ENCODE measurements at regions not wholly inside any gene's neighbourhood (a gene's known extent, or its start where the extent isn't known, plus 50 kb on each side); places are given as distances from the start of the nearest gene placed in this dataset.

GRCh38 chr13:87089391-87089790 is 581.8 kb upstream of the SLITRK5 start:
- no peak overlapping the region for H3K27ac ChIP-seq (ENCODE audit: extremely low read length, insufficient read depth, low read length)
- H3K4me2 ChIP-seq (ENCODE audit: low read depth, low read length) = no peak overlapping the region
- no TSS peak for BruUV-seq (replicated peaks)
- in situ Hi-C loops (cut with HindIII; ENCODE audit: extremely low pct_ligation_motif_present, low pct_unique_long_range_greater_than_20kb) = no loop called here
- TF ChIP-seq ZNF572 (CRISPR knock-in tag; IDR thresholded peaks at IDR 0.05) (no peak), ZNF687 (CRISPR knock-in tag; IDR thresholded peaks at IDR 0.05) (no peak), HMG20B (CRISPR knock-in tag; conservative IDR thresholded peaks at IDR 0.05) (no peak)
- TF ChIP-seq, protein P1, sequence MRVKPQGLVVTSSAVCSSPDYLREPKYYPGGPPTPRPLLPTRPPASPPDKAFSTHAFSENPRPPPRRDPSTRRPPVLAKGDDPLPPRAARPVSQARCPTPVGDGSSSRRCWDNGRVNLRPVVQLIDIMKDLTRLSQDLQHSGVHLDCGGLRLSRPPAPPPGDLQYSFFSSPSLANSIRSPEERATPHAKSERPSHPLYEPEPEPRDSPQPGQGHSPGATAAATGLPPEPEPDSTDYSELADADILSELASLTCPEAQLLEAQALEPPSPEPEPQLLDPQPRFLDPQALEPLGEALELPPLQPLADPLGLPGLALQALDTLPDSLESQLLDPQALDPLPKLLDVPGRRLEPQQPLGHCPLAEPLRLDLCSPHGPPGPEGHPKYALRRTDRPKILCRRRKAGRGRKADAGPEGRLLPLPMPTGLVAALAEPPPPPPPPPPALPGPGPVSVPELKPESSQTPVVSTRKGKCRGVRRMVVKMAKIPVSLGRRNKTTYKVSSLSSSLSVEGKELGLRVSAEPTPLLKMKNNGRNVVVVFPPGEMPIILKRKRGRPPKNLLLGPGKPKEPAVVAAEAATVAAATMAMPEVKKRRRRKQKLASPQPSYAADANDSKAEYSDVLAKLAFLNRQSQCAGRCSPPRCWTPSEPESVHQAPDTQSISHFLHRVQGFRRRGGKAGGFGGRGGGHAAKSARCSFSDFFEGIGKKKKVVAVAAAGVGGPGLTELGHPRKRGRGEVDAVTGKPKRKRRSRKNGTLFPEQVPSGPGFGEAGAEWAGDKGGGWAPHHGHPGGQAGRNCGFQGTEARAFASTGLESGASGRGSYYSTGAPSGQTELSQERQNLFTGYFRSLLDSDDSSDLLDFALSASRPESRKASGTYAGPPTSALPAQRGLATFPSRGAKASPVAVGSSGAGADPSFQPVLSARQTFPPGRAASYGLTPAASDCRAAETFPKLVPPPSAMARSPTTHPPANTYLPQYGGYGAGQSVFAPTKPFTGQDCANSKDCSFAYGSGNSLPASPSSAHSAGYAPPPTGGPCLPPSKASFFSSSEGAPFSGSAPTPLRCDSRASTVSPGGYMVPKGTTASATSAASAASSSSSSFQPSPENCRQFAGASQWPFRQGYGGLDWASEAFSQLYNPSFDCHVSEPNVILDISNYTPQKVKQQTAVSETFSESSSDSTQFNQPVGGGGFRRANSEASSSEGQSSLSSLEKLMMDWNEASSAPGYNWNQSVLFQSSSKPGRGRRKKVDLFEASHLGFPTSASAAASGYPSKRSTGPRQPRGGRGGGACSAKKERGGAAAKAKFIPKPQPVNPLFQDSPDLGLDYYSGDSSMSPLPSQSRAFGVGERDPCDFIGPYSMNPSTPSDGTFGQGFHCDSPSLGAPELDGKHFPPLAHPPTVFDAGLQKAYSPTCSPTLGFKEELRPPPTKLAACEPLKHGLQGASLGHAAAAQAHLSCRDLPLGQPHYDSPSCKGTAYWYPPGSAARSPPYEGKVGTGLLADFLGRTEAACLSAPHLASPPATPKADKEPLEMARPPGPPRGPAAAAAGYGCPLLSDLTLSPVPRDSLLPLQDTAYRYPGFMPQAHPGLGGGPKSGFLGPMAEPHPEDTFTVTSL (CRISPR knock-in tag; IDR thresholded peaks at IDR 0.05; ENCODE audit: borderline replicate concordance) = no peak
- CTCF ChIA-PET (ENCODE audit: low intra/inter-chr PET ratio, low total read pairs) = no interaction called here
- no peak overlapping the region for H2AFZ ChIP-seq (ENCODE audit: low read length)
- no peaks in the 10 kb centered on the region for H3K27me3 ChIP-seq (ENCODE audit: control insufficient read depth in 1 of 2, insufficient read depth in 2 of 2, low read length in 2 of 2)
- 30% methylated on average over 4 of the region's 4 CpGs for WGBS (ENCODE audit: low lambda C conversion rate)
- H3K79me2 ChIP-seq (ENCODE audit: insufficient read depth, low read length) = no peaks in the 10 kb centered on the region
- intact Hi-C loops (cut with micrococcal nuclease; ENCODE audit: unreplicated experiment) = no loop called here
- H3K36me3 ChIP-seq (replicated peaks in 1 of 2; ENCODE audit: control insufficient read depth in 1 of 2, insufficient read depth in 2 of 2, low read length in 2 of 2) = no peaks in the 10 kb centered on the region
- H3K4me3 ChIP-seq (replicated peaks in 1 of 3; ENCODE audit: insufficient read depth in 1 of 3, low read depth in 2 of 3, low read length in 3 of 3) = no peak overlapping the region
- ATAC-seq (no peak), DNase-seq (ENCODE audit: low spot score) (no peak), FAIRE-seq (no peak)
- no peaks in the 10 kb centered on the region for H3K9me3 ChIP-seq (ENCODE audit: low read length)
- POLR2A ChIA-PET = no interaction called here
- no peaks in the 10 kb centered on the region for H4K20me1 ChIP-seq (ENCODE audit: insufficient read depth, low read length)
- no peaks in the 10 kb centered on the region for H3K4me1 ChIP-seq (ENCODE audit: insufficient read depth, low read length)
- no peak overlapping the region for H3K9ac ChIP-seq (ENCODE audit: insufficient read depth, low read depth, low read length)

Measured in HepG2 (cell line).